GM12872 (cell line): ENCODE measurements at regions not wholly inside any gene's neighbourhood (a gene's known extent, or its start where the extent isn't known, plus 50 kb on each side); places are given as distances from the start of the nearest gene placed in this dataset.

Experiments
- CTCF ChIP-seq: IDR thresholded peaks from 3 replicates; pipeline ENCODE4 v1.5.1; 2011; ENCODE audit warnings: low read depth, mild to moderate bottlenecking, low read length, moderate library complexity; ENCODE audit not compliant: insufficient read depth

- no peak for TF ChIP-seq CTCF
These were observed 205.9 kb downstream of the CD47 start for GRCh38 chr3:107884719-107885460.

GRCh38 chr3:107884028-107884427, 206.8 kb downstream of the CD47 start:
- TF ChIP-seq CTCF, result no peak

- no peak for TF ChIP-seq CTCF
These were observed 207.9 kb downstream of the CD47 start for GRCh38 chr3:107882881-107883280.

GRCh38 chr3:107882261-107882660, 208.6 kb downstream of the CD47 start:
- TF ChIP-seq CTCF, result no peak

- TF ChIP-seq CTCF, result no peak
These were observed 209.3 kb downstream of the CD47 start for GRCh38 chr3:107881509-107881908.

- TF ChIP-seq CTCF, result no peak
These were observed 210.1 kb downstream of the CD47 start for GRCh38 chr3:107880702-107881101.

- TF ChIP-seq CTCF, result no peak
These were observed 212.9 kb downstream of the CD47 start for GRCh38 chr3:107877936-107878335.
